GM12892 (cell line): ENCODE measurements at regions not wholly inside any gene's neighbourhood (a gene's known extent, or its start where the extent isn't known, plus 50 kb on each side); places are given as distances from the start of the nearest gene placed in this dataset.

Experiments
- POLR2A ChIP-seq: IDR thresholded peaks from 2 replicates; pipeline ENCODE4 v1.6.1; 2011; ENCODE audit warnings: low read depth, low read length, control low read depth
- POLR2AphosphoS5 ChIP-seq: IDR thresholded peaks from 2 replicates; pipeline ENCODE4 v1.6.1; 2011; ENCODE audit warnings: low read depth, low read length, control low read depth

DNA sequence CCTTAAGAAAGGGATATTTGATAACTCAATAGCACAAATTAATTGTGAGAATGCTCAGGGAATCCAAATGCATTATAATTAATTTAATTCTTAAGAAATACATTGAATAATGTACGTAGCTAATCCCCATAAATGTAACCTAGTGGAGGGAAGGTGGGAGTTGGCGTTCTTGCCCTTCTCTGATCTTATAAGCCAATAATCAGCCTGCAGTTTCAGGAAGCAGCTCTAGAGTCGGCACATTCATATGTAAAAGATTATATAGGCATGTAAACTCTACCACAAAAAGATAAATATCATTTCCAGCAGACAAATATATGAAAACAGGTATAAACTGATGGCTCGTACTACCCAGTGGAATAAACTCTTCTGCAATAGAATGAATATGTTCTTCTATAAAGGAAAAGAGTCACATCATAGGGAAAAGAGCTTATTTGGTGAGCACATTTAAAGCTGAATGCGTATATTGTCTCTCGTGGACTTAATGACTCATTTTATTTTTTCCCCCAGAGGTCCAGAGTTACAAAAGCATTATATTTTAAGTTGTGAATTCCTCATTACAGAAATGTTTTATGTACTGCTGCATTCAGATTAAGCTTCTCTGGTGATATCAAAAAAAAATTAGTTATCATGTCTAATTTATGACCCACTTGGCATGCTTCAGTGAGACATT, 112.2 kb downstream of the TFAP2A start:
- no peak for TF ChIP-seq POLR2AphosphoS5
- TF ChIP-seq POLR2A = no peak
